ENCODE measurements at regions not wholly inside any gene's neighbourhood (a gene's known extent, or its start where the extent isn't known, plus 50 kb on each side); places are given as distances from the start of the nearest gene placed in this dataset.

DNA sequence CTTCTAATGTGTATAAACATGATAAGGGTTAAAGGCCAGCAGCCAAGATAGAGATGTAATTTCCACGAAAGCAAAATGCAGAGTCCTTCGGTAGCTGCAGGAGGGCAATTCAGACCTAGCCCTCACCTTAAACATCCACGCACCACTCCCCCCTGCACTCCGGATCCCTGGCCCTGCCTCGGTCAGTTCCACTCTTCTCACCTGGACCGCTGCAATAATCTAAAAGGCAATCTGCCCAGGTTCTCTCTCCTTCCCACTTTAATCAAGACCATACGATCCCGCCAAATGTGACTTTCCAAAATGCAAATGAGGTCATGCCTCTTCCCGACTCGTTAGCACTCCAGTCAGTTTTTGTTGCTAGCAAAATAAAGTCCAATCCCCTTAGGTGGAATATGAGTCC is 485.2 kb downstream of the EIPR1 start:
- no peaks in the 10 kb centered on the region for H3K79me2 ChIP-seq (ENCODE audit: control insufficient read depth, low read length)
- no peaks in the 10 kb centered on the region for H3K27me3 ChIP-seq (ENCODE audit: control insufficient read depth, low read length)
- no peak overlapping the region for H3K4me3 ChIP-seq (ENCODE audit: low read length)
- H3K4me2 ChIP-seq (ENCODE audit: low read length), result no peak overlapping the region
- H3F3A ChIP-seq (ENCODE audit: control insufficient read depth, insufficient read depth), result no peaks in the 10 kb centered on the region
- no peaks in the 10 kb centered on the region for H4K20me1 ChIP-seq (ENCODE audit: control insufficient read depth, insufficient read depth, low read depth, low read length)
- H3K4me1 ChIP-seq (ENCODE audit: control insufficient read depth, low read length), result no peaks in the 10 kb centered on the region
- H3K9me2 ChIP-seq (replicated peaks; ENCODE audit: control insufficient read depth, low read length), result no peaks in the 10 kb centered on the region
- H3K9me3 ChIP-seq (ENCODE audit: control insufficient read depth, insufficient read depth, low read length), result no peaks in the 10 kb centered on the region
- no peak overlapping the region for H3K27ac ChIP-seq (ENCODE audit: low read depth, low read length)
- TF ChIP-seq, protein P1, sequence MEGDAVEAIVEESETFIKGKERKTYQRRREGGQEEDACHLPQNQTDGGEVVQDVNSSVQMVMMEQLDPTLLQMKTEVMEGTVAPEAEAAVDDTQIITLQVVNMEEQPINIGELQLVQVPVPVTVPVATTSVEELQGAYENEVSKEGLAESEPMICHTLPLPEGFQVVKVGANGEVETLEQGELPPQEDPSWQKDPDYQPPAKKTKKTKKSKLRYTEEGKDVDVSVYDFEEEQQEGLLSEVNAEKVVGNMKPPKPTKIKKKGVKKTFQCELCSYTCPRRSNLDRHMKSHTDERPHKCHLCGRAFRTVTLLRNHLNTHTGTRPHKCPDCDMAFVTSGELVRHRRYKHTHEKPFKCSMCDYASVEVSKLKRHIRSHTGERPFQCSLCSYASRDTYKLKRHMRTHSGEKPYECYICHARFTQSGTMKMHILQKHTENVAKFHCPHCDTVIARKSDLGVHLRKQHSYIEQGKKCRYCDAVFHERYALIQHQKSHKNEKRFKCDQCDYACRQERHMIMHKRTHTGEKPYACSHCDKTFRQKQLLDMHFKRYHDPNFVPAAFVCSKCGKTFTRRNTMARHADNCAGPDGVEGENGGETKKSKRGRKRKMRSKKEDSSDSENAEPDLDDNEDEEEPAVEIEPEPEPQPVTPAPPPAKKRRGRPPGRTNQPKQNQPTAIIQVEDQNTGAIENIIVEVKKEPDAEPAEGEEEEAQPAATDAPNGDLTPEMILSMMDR (IDR thresholded peaks at IDR 0.05; ENCODE audit: low read depth, low read length, poor library complexity, severe bottlenecking), result no peak
- no peak for TF ChIP-seq EZH2phosphoT487 (IDR thresholded peaks at IDR 0.05; ENCODE audit: borderline replicate concordance, low read length)
- no peaks in the 10 kb centered on the region for H3K36me3 ChIP-seq (ENCODE audit: control insufficient read depth, low read length)

GRCh38 chr2:2890901-2891300 is 486.7 kb downstream of the EIPR1 start:
- H3K9me3 ChIP-seq (ENCODE audit: control insufficient read depth, insufficient read depth, low read length), result no peaks in the 10 kb centered on the region
- H3K27me3 ChIP-seq (ENCODE audit: control insufficient read depth, low read length), result no peaks in the 10 kb centered on the region
- no peak overlapping the region for H3K4me3 ChIP-seq (ENCODE audit: low read length)
- H3K36me3 ChIP-seq (ENCODE audit: control insufficient read depth, low read length), result no peaks in the 10 kb centered on the region
- H3K9me2 ChIP-seq (replicated peaks; ENCODE audit: control insufficient read depth, low read length), result no peaks in the 10 kb centered on the region
- no peaks in the 10 kb centered on the region for H3K4me1 ChIP-seq (ENCODE audit: control insufficient read depth, low read length)
- no peak overlapping the region for H3K4me2 ChIP-seq (ENCODE audit: low read length)
- H3F3A ChIP-seq (ENCODE audit: control insufficient read depth, insufficient read depth), result no peaks in the 10 kb centered on the region
- H3K79me2 ChIP-seq (ENCODE audit: control insufficient read depth, low read length), result no peaks in the 10 kb centered on the region
- H3K27ac ChIP-seq (ENCODE audit: low read depth, low read length), result no peak overlapping the region
- H4K20me1 ChIP-seq (ENCODE audit: control insufficient read depth, insufficient read depth, low read depth, low read length), result no peaks in the 10 kb centered on the region
- TF ChIP-seq, protein P1 (IDR thresholded peaks at IDR 0.05; ENCODE audit: low read depth, low read length, poor library complexity, severe bottlenecking), result no peak
- TF ChIP-seq EZH2phosphoT487 (IDR thresholded peaks at IDR 0.05; ENCODE audit: borderline replicate concordance, low read length), result no peak

DNA sequence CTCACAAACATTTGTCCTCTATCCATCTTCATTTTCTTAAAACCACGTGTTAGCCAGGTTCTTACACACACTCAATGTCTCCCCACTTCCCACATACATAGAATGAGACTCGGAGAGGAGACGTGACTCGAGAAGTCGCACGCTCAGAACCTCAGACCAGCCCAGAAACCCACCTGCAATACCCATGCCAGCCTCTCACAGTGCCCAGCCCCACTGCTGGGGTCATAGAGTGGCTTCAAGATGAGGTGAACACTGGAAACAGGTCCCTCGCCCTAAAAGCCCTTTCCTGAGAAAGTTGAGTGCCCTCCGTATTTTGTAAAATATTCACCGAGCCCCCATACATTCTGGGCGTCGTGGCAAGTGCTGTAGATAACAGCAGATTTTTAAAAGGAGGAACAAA is 487.4 kb downstream of the EIPR1 start:
- no peak overlapping the region for H3K4me2 ChIP-seq (ENCODE audit: low read length)
- TF ChIP-seq, protein P1 (IDR thresholded peaks at IDR 0.05; ENCODE audit: low read depth, low read length, poor library complexity, severe bottlenecking), result no peak
- no peak for TF ChIP-seq EZH2phosphoT487 (IDR thresholded peaks at IDR 0.05; ENCODE audit: borderline replicate concordance, low read length)

DNA sequence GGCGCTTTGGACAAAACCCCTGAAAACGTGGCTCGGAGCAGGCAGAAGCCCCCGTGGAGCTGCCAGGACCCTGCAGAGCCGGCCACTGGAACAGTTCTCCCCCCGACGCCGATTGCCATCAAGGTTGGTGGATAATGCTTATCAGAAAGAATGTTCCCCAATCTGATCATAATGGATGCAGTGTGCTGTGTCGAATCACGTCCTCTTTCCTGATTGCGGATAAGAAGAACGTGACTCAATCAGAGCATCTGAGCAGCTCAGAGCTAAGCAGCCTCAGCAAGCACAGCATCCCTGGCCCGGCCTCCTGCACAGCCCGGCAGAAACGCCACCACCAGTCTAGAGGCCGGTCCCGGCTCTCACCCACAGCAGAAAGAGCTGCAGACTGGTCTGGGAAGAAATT is 488.0 kb downstream of the EIPR1 start:
- Histone ChIP-seq H4K20me1 (ENCODE audit: control insufficient read depth, insufficient read depth, low read depth, low read length) (no peaks in the 10 kb centered on the region), H3K79me2 (ENCODE audit: control insufficient read depth, low read length) (no peaks in the 10 kb centered on the region), H3K4me2 (ENCODE audit: low read length) (no peak overlapping the region), H3F3A (ENCODE audit: control insufficient read depth, insufficient read depth) (no peaks in the 10 kb centered on the region), H3K9me3 (ENCODE audit: control insufficient read depth, insufficient read depth, low read length) (no peaks in the 10 kb centered on the region), H3K4me3 (ENCODE audit: low read length) (no peak overlapping the region), H3K27ac (ENCODE audit: low read depth, low read length) (no peak overlapping the region), H3K27me3 (ENCODE audit: control insufficient read depth, low read length) (no peaks in the 10 kb centered on the region), H3K4me1 (ENCODE audit: control insufficient read depth, low read length) (no peaks in the 10 kb centered on the region), H3K36me3 (ENCODE audit: control insufficient read depth, low read length) (no peaks in the 10 kb centered on the region), H3K9me2 (replicated peaks; ENCODE audit: control insufficient read depth, low read length) (no peaks in the 10 kb centered on the region)
- TF ChIP-seq EZH2phosphoT487 (IDR thresholded peaks at IDR 0.05; ENCODE audit: borderline replicate concordance, low read length), result no peak
- TF ChIP-seq, protein P1 (IDR thresholded peaks at IDR 0.05; ENCODE audit: low read depth, low read length, poor library complexity, severe bottlenecking), result no peak

More for the DNA sequence above, 487.4 kb downstream of the EIPR1 start:
- H3K4me3 ChIP-seq (ENCODE audit: low read length), result no peak overlapping the region
- H3K79me2 ChIP-seq (ENCODE audit: control insufficient read depth, low read length), result no peaks in the 10 kb centered on the region
- no peaks in the 10 kb centered on the region for H3K27me3 ChIP-seq (ENCODE audit: control insufficient read depth, low read length)
- H3K36me3 ChIP-seq (ENCODE audit: control insufficient read depth, low read length), result no peaks in the 10 kb centered on the region
- H3K9me3 ChIP-seq (ENCODE audit: control insufficient read depth, insufficient read depth, low read length), result no peaks in the 10 kb centered on the region
- no peaks in the 10 kb centered on the region for H3K9me2 ChIP-seq (replicated peaks; ENCODE audit: control insufficient read depth, low read length)
- no peaks in the 10 kb centered on the region for H4K20me1 ChIP-seq (ENCODE audit: control insufficient read depth, insufficient read depth, low read depth, low read length)
- no peaks in the 10 kb centered on the region for H3F3A ChIP-seq (ENCODE audit: control insufficient read depth, insufficient read depth)
- no peak overlapping the region for H3K27ac ChIP-seq (ENCODE audit: low read depth, low read length)
- no peaks in the 10 kb centered on the region for H3K4me1 ChIP-seq (ENCODE audit: control insufficient read depth, low read length)

Data from DOHH2 (cell line).